Hematopoietic multipotent progenitor cell (in vitro differentiated cells): ENCODE measurements at regions not wholly inside any gene's neighbourhood (a gene's known extent, or its start where the extent isn't known, plus 50 kb on each side); places are given as distances from the start of the nearest gene placed in this dataset.

ENCODE experiments used
- DNase-seq, 3 donors: peaks; one replicate each; pipeline ENCODE4 v3.0.0-alpha.2; 2011 to 2015; ENCODE audit warnings: low read depth in 2 of 3, low spot score in 2 of 3

GRCh38 chr13:75231235-75231634 lies 250.7 kb downstream of the TBC1D4 start:
- DNase-seq: no peak

DNA sequence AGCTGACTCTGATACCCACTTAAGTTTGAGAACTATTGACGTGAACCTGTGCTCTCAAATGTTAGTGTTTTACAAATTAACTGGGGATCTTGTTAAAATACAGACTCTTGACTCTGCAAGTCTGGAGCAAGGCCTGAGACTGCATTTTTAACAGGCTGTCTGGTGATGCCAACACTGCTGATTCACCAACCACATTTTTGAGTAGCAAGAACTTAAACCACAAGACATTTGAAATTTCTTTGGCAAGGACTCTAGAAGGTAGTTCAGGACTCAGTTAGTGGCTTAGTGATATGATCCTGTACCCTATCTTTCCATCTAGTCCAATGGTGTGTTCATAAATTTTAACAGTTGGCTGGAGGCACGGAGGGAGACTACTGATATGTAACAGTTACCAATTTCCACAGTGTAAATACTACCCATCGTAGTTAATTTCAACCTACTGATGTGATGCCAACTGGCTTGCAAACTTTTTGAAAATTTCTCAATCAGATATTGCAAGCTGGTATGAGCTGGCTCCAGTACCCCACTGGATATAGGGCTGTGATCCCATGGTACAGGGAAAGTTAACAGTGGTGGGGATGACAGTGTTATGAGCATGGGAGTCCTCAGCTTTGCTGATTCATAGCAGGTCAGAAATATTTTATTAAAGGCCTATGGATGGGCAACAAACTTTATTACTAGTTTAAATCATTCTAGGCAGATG lies 255.1 kb downstream of the TBC1D4 start:
- peak in 2 of 3 donors; percentile 32 to 72 for DNase-seq

- no peak for DNase-seq
These were observed 255.9 kb downstream of the TBC1D4 start for GRCh38 chr13:75226092-75226491.

DNA sequence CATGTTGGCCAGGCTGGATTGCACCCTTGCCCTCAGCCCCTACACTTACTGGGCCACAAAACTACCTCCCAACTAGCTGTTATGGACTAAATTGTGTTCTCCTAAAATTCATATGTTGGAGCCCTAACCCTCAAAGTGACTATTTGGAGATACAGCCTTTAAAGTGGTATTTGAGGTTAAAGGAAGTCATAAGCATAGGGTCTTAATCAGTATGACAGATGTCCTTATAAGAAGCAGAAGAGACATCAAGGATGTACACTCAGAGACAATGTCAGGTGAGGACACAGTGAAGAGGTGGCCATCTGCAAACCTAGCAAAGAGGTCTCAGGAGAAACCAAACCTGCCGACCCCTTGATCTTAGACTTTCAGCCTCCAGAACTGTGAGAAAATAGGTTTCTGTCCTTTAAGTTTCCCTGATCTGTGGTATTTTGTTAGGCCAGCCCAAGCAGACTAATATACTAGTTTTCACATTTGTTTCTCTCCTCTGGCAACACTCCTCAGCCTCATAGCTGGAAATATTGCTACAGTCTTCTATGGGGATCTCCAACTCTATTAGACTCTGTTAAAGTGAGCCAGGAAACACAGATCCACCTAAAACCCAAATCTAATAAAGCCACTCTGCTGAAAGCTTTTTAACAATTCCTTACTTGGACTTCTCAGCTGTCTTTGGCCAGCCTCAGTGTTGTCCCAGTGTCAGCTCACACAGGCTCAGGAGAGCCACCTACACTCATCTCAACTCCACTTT lies 256.5 kb downstream of the TBC1D4 start:
- DNase-seq: no peak

- DNase-seq: no peak
These were observed 257.8 kb downstream of the TBC1D4 start for GRCh38 chr13:75224053-75224742.

- DNase-seq: no peak
These were observed 259.9 kb downstream of the TBC1D4 start for GRCh38 chr13:75222031-75222430.

GRCh38 chr13:75220861-75221260 lies 261.1 kb downstream of the TBC1D4 start:
- no peak for DNase-seq

DNA sequence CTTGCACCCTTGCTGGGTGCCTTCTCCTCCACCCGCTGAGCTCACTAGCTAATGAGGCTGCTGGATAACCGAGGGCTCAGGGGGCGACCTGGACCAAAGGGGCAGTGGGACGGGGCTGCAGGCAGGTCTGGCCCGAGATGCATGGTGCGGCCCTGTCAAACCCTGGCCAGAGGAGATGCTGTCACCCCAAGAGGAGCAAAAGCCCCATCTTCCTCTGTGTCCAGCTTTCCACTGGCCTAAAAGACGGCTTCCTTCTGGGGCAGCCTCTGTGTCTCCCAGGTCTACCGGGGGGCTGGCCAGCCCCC lies 261.8 kb downstream of the TBC1D4 start:
- DNase-seq: no peak

GRCh38 chr13:75219479-75220237 lies 262.3 kb downstream of the TBC1D4 start:
- peak; percentile 52 to 72 (median 66) for DNase-seq

DNA sequence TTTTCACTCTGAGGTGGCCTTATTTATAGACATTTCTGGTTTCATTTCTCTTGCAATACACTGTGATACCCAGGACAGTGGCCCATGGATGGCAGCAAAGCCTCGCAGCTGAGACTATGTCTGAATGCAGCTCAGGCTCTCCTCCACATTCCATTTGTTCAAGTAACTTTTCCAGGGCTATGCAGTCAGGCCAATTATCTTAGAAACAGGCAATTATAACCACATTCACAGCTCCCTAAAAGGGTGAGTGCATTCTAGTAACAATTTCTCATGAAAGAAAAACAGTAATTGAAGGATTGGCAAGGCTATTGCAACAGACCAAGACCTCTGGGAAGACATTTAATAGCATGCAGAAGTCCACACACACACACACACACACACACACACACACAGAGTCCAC lies 264.0 kb downstream of the TBC1D4 start:
- DNase-seq: no peak

- no peak for DNase-seq
These were observed 265.9 kb downstream of the TBC1D4 start for GRCh38 chr13:75216038-75216437.

- no peak for DNase-seq
These were observed 267.1 kb downstream of the TBC1D4 start for GRCh38 chr13:75214846-75215245.

- no peak for DNase-seq
These were observed 279.0 kb downstream of the TBC1D4 start for GRCh38 chr13:75202981-75203380.

GRCh38 chr13:75197803-75198202 lies 284.2 kb downstream of the TBC1D4 start:
- no peak for DNase-seq

DNA sequence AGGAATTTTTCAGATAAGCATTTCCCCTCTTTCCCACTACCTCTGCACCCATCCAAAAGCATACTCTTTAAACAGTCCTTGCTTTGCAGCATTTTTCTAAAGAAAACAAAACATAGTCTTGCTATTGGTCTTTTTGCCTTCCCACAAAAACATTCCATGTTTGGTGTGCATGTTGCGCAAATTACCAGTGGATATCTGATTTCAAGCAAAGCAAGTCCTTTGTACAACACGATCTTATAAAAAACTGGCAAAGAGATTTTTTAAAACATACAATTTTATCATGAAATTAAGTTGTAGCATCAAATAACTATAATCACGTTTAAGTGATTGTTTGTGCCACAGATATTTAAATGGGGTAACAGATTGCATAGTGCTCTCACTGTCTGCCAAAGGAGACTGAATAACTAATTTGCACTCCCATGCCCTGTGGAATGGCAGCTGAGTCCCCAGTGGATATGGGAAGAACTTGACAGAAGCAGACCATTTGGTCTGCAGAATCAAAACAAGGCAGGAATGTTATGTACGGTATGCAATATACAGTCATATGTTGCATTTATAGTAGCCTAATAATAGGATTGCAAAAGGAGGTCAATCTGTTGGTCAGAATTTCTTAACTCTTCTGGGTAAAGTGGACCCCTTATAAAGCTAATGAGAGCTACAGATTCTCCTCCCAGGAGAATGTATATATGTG lies 285.7 kb downstream of the TBC1D4 start:
- DNase-seq: no peak

DNA sequence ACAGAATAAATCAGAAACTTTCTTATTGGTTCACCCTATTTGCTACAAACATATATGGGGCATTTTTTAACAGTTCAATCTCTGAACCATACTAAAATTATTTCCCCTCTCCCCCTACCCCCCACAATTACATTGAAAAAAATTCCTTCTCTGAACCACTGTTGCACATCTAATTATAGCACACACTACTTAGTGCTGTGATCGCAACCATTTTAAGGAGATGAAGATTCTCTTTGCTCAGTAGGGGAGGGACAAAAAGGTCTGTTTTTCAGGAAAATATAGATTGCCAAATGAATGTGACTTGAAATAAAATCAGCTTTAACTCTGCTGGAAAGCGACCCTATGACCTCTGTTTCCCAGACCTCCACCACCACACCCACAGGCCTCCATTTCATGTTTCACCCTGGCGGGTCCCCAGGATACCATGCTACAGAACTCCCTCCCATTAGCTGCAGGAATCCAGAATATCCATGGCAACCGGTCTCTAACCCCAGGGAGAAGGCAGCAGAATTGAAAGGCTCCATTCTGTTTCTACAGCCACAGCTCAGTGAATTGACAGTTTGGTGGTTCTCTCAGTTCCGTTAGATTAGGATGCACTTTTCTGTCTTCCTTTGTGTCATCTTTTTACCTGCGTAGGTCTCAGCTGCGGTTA lies 286.3 kb downstream of the TBC1D4 start:
- no peak for DNase-seq

DNA sequence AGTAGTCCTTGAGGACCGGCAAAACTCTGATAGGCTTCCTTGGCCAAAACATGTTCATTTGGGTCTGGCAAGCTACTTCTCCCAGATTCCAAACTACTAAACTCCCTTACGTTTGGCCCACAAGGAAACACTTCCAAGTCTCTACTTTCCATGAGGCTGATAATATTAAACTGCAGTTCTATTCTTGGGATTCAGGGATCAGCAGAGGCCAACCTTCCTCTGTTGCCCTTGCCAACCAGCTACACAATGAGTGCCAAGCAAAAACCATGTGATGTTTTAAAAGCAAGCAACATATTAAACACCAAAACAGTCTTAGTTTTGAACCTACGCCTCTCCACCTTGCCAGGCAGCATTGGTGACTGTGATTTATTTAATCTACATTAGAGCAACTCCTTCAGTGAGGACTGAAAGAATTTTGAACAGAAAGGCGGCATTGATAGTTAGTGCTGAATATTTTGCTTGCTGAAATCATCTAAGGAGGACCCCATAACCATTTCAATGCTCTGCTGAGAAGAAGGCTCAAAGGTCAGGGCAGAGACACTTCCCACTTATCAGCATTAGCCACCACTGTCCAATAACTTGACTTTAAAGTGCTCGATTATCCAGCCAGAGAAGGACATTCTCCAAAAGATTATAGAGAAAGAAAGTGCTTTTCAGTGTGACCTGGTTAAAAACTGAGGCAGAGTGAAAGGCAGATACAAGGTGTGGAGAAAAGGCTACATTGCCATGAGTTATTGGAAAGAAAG lies 287.1 kb downstream of the TBC1D4 start:
- DNase-seq: no peak

GRCh38 chr13:75186379-75186778 lies 295.6 kb downstream of the TBC1D4 start:
- DNase-seq: no peak

DNA sequence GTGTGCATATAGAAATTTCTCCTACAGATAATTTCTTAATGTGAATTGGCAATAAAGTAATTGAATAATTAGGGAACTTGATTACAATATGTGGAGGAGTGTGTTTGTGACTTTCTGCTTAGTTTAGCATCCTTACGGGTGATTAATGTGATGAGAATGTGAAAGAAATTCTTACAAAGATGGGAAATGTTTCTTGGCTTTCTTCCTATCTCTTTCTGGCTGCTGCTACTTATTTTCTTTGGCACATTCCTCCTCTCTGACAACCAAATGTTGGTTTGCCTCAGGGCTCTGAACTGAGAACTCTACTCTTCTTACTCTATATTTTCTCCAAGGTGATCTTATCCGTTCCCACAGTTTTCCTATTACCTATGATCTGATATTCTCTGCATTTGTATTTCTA lies 300.1 kb downstream of the TBC1D4 start:
- DNase-seq: no peak
